H1 (cell line): ENCODE measurements at regions not wholly inside any gene's neighbourhood (a gene's known extent, or its start where the extent isn't known, plus 50 kb on each side); places are given as distances from the start of the nearest gene placed in this dataset.

Source experiments
- CTCF ChIA-PET: fragments of 300-600 bp; sonication (Branson Sonifier 250); formaldehyde crosslinking; loops from one replicate; lab custom pipeline; 2021; ENCODE audit not compliant: partially characterized antibody; lab: Charles Lee
- POLR2A ChIA-PET: fragments of 300-600 bp; sonication (Branson Sonifier 250); formaldehyde crosslinking; loops from one replicate; lab custom pipeline; 2021; ENCODE audit warnings: inconsistent platforms; ENCODE audit not compliant: partially characterized antibody; lab: Charles Lee
- DNase-seq, 2 experiments: peaks; one replicate each; pipeline versions ENCODE4 v3.0.0 to v3.0.0-alpha.2; 2010 to 2022; ENCODE audit warnings: low spot score in 2 of 2, low read depth in 1 of 2, mixed read lengths in 1 of 2
- FAIRE-seq: peaks from 2 replicates; lab custom pipeline; 2011; peaks lifted over from hg19 to GRCh38; lab: Jason Lieb, UNC
- H2AFZ ChIP-seq: 2 replicates; pipeline ENCODE4 v1.8.1; 2012; ENCODE audit warnings: low read length, inconsistent platforms
- H2AK5ac ChIP-seq: 2 replicates; pipeline ENCODE4 v1.6.1; 2013; ENCODE audit warnings: low read depth, low read length
- H2BK120ac ChIP-seq: replicated peaks from 2 replicates; pipeline ENCODE3; 2013; ENCODE audit warnings: low read depth, low read length, inconsistent platforms
- H2BK12ac ChIP-seq: 2 replicates; pipeline ENCODE4 v1.6.1; 2013; ENCODE audit warnings: low read depth, low read length
- H2BK15ac ChIP-seq: 2 replicates; pipeline ENCODE4 v1.6.1; 2013; ENCODE audit warnings: low read length
- H2BK20ac ChIP-seq: 2 replicates; pipeline ENCODE4 v1.6.1; 2013; ENCODE audit warnings: low read length
- H2BK5ac ChIP-seq: 2 replicates; pipeline ENCODE4 v1.6.1; 2013; ENCODE audit warnings: low read depth, low read length
- H3K14ac ChIP-seq: 2 replicates; pipeline ENCODE4 v1.6.1; 2013; ENCODE audit warnings: inconsistent platforms; ENCODE audit not compliant: insufficient read length
- H3K18ac ChIP-seq: 2 replicates; pipeline ENCODE4 v1.6.1; 2013; ENCODE audit warnings: low read length; ENCODE audit errors: extremely low read depth
- H3K23ac ChIP-seq: 2 replicates; pipeline ENCODE4 v1.6.1; 2013; ENCODE audit warnings: inconsistent platforms; ENCODE audit not compliant: insufficient read length
- H3K23me2 ChIP-seq: 2 replicates; pipeline ENCODE4 v1.6.1; 2013; ENCODE audit warnings: low read depth, low read length
- H3K27ac ChIP-seq: 2 replicates; pipeline ENCODE4 v1.6.1; 2011; ENCODE audit warnings: low read depth, low read length, inconsistent platforms
- H3K27me3 ChIP-seq, 4 experiments: replicated peaks in 1 of 4; 1 replicate in 1 of 4; 2 replicates in 3 of 4; pipeline versions ENCODE4 v1.6.1 to v1.8.1; 2011 to 2013; ENCODE audit warnings: low read length in 3 of 4, mild to moderate bottlenecking in 3 of 4, inconsistent platforms in 2 of 4, mixed read lengths in 2 of 4, moderate library complexity in 1 of 4; ENCODE audit not compliant: control insufficient read depth in 3 of 4, insufficient read depth in 3 of 4; ENCODE audit errors: extremely low read depth in 1 of 4
- H3K36me3 ChIP-seq, 4 experiments: 2 replicates each; pipeline versions ENCODE4 v1.6.1 to v1.8.1; 2011 to 2013; ENCODE audit warnings: mild to moderate bottlenecking in 4 of 4, low read length in 3 of 4, moderate library complexity in 2 of 4, control low read depth in 1 of 4, inconsistent platforms in 1 of 4; ENCODE audit not compliant: insufficient read depth in 4 of 4, control insufficient read depth in 2 of 4
- H3K4ac ChIP-seq: replicated peaks from 2 replicates; pipeline ENCODE3; 2013; ENCODE audit warnings: low read length, low read depth, mixed read lengths, inconsistent platforms; ENCODE audit not compliant: insufficient read length
- H3K4me1 ChIP-seq, 4 experiments: replicated peaks in 1 of 4; 1 replicate in 1 of 4; 2 replicates in 3 of 4; pipeline versions ENCODE4 v1.6.1 to v1.8.1; 2011 to 2013; ENCODE audit warnings: low read length in 3 of 4, inconsistent platforms in 2 of 4, mixed read lengths in 1 of 4; ENCODE audit not compliant: insufficient read depth in 4 of 4, control insufficient read depth in 3 of 4
- H3K4me2 ChIP-seq, 2 experiments: 2 replicates each; pipeline versions ENCODE4 v1.6.1 to v1.8.1; 2011 to 2013; ENCODE audit warnings: low read depth in 2 of 2, low read length in 2 of 2, control low read depth in 1 of 2, inconsistent platforms in 1 of 2, mild to moderate bottlenecking in 1 of 2; ENCODE audit not compliant: insufficient read depth in 1 of 2
- H3K4me3 ChIP-seq, 4 experiments: fragments of 200-600, 300-600 bp in 1 of 4; sonication (generic), shearing (Covaris generic), sonication (Bioruptor Twin) in 1 of 4; 2 replicates each; pipeline versions ENCODE4 v1.5.1 to v1.8.1; 2011 to 2016; ENCODE audit warnings: low read length in 4 of 4, low read depth in 3 of 4, control low read depth in 2 of 4, inconsistent platforms in 2 of 4, mild to moderate bottlenecking in 2 of 4, mixed read lengths in 1 of 4, moderate library complexity in 1 of 4; ENCODE audit not compliant: insufficient read depth in 2 of 4; ENCODE audit errors: extremely low read depth in 1 of 4
- H3K56ac ChIP-seq: replicated peaks from 2 replicates; pipeline ENCODE3; 2013; ENCODE audit warnings: low read depth, mild to moderate bottlenecking, mixed read lengths, low read length, inconsistent platforms; ENCODE audit not compliant: insufficient read length
- H3K79me1 ChIP-seq: 2 replicates; pipeline ENCODE4 v1.6.1; 2013; ENCODE audit warnings: low read depth, low read length, control low read depth
- H3K79me2 ChIP-seq, 2 experiments: 2 replicates each; pipeline versions ENCODE4 v1.6.1 to v1.8.1; 2012 to 2013; ENCODE audit warnings: low read length in 2 of 2, mild to moderate bottlenecking in 2 of 2, inconsistent platforms in 1 of 2; ENCODE audit not compliant: insufficient read depth in 2 of 2, control insufficient read depth in 1 of 2
- H3K9ac ChIP-seq, 4 experiments: replicated peaks in 1 of 4; 1 replicate in 1 of 4; 2 replicates in 3 of 4; pipeline versions ENCODE4 v1.6.1 to v1.8.1; 2011 to 2013; ENCODE audit warnings: low read depth in 3 of 4, low read length in 3 of 4, control low read depth in 2 of 4, mild to moderate bottlenecking in 2 of 4, moderate library complexity in 2 of 4, inconsistent platforms in 1 of 4; ENCODE audit errors: extremely low read depth in 1 of 4
- H3K9me3 ChIP-seq, 2 experiments: 2 replicates each; pipeline versions ENCODE4 v1.6.1 to v1.8.1; 2012 to 2013; ENCODE audit warnings: mild to moderate bottlenecking in 2 of 2, moderate library complexity in 2 of 2, control low read depth in 1 of 2, inconsistent platforms in 1 of 2, low read depth in 1 of 2, low read length in 1 of 2, mixed read lengths in 1 of 2; ENCODE audit not compliant: insufficient read depth in 2 of 2
- H4K20me1 ChIP-seq, 2 experiments: replicated peaks in 1 of 2; 2 replicates each; pipeline versions ENCODE3 to v1.8.1; 2011 to 2013; ENCODE audit warnings: inconsistent platforms in 2 of 2, low read length in 2 of 2, mild to moderate bottlenecking in 1 of 2; ENCODE audit not compliant: insufficient read depth in 2 of 2, control insufficient read depth in 1 of 2
- H4K5ac ChIP-seq: 2 replicates; pipeline ENCODE4 v1.6.1; 2013; ENCODE audit warnings: low read length, low read depth, mixed read lengths, inconsistent platforms; ENCODE audit not compliant: insufficient read length
- H4K8ac ChIP-seq: 2 replicates; pipeline ENCODE4 v1.8.0; 2013; ENCODE audit warnings: mild to moderate bottlenecking, moderate library complexity, low read length, inconsistent platforms; ENCODE audit not compliant: insufficient read depth; ENCODE audit errors: extremely low read depth
- H4K91ac ChIP-seq: replicated peaks from 2 replicates; pipeline ENCODE3; 2013; ENCODE audit warnings: low read length, mixed read lengths, inconsistent platforms; ENCODE audit not compliant: insufficient read length
- BCL11A ChIP-seq, 2 experiments: IDR thresholded peaks; one replicate each; pipeline ENCODE4 v1.6.1; 2011; ENCODE audit warnings: low read depth in 2 of 2, low read length in 2 of 2, mild to moderate bottlenecking in 2 of 2
- EGR1 ChIP-seq: IDR thresholded peaks from 2 replicates; pipeline ENCODE4 v1.6.1; 2011; ENCODE audit warnings: low read depth, low read length, borderline replicate concordance
- HDAC6 ChIP-seq: IDR thresholded peaks from one replicate; pipeline ENCODE4 v1.7.1; 2012; ENCODE audit warnings: low read depth, mild to moderate bottlenecking, inconsistent platforms, low read length, moderate library complexity
- KDM1A ChIP-seq: fragments of 200-600, 300-600 bp; sonication (generic); IDR thresholded peaks from 2 replicates; pipeline ENCODE4 v1.7.1; 2016; ENCODE audit warnings: mild to moderate bottlenecking, low read length, borderline replicate concordance
- SAP30 ChIP-seq: fragments of 300-600 bp; sonication (generic); IDR thresholded peaks from 2 replicates; pipeline ENCODE4 v1.7.1; 2012; ENCODE audit warnings: low read length, moderate library complexity, mild to moderate bottlenecking, inconsistent platforms; ENCODE audit not compliant: insufficient read depth, insufficient replicate concordance
- SIRT6 ChIP-seq: IDR thresholded peaks from one replicate; pipeline ENCODE4 v1.7.1; 2012; ENCODE audit warnings: low read length, inconsistent platforms
- SRF ChIP-seq: IDR thresholded peaks from 2 replicates; pipeline ENCODE4 v1.6.1; 2011; ENCODE audit warnings: mild to moderate bottlenecking, low read depth, low read length, moderate library complexity
- TAF7 ChIP-seq: optimal IDR thresholded peaks from 2 replicates; pipeline ENCODE3; 2011; ENCODE audit warnings: low read depth, mild to moderate bottlenecking, inconsistent platforms, low read length, moderate library complexity, borderline replicate concordance
- TBP ChIP-seq: IDR thresholded peaks from 2 replicates; pipeline ENCODE4 v1.6.1; 2011; ENCODE audit warnings: low read depth, low read length, improper control_type of control experiment
- WGBS, 2 experiments: shearing (Covaris generic) in 1 of 2; methylation state at CpG; one replicate each; pipeline versions ENCODE4 v1.1.6 to v1.1.7; 2013 to 2015; ENCODE audit warnings: low lambda C conversion rate in 2 of 2, mixed read lengths in 2 of 2, inconsistent platforms in 1 of 2, low coverage in 1 of 2, missing lambda C conversion rate in 1 of 2; ENCODE audit not compliant: insufficient replicate concordance in 2 of 2, insufficient coverage in 1 of 2, insufficient read length in 1 of 2; ENCODE audit errors: extremely low coverage in 1 of 2, missing lambda C conversion rate in 1 of 2; 5-methylcytosine and 5-hydroxymethylcytosine counted together

GRCh38 chr2:220646424-220646823, 925.7 kb downstream of the EPHA4 start:
- H3K14ac ChIP-seq, result no peak overlapping the region
- TF ChIP-seq SRF (no peak), TAF7 (no peak), BCL11A (IDR thresholded peaks at IDR 0.05; ENCODE audit: low read depth in 2 of 2, low read length in 2 of 2) (no peak), SAP30 (no peak), HDAC6 (no peak), TBP (no peak), EGR1 (no peak), SIRT6 (no peak), KDM1A (no peak)
- TF ChIP-seq, all 59 proteins: peak for 0
- DNase-seq (no peak), FAIRE-seq (no peak)
- H3K27ac ChIP-seq, result no peak overlapping the region
- H2BK120ac ChIP-seq, result no peak overlapping the region
- no peak overlapping the region for H4K91ac ChIP-seq
- no peak overlapping the region for H3K18ac ChIP-seq
- no peak overlapping the region for H3K9ac ChIP-seq
- no peak overlapping the region for H2AFZ ChIP-seq
- no peak overlapping the region for H3K4me2 ChIP-seq
- H2BK12ac ChIP-seq, result no peak overlapping the region
- H4K20me1 ChIP-seq, result no peaks in the 10 kb centered on the region
- H2BK20ac ChIP-seq, result no peak overlapping the region
- ChIA-PET CTCF (no interaction called here), POLR2A (no interaction called here)
- H4K5ac ChIP-seq, result no peak overlapping the region
- H3K56ac ChIP-seq, result no peak overlapping the region
- no peaks in the 10 kb centered on the region for H3K79me2 ChIP-seq
- no peaks in the 10 kb centered on the region for H3K79me1 ChIP-seq
- WGBS, 2 experiments, result 80% methylated on average over 3 of the region's 3 CpGs; no CpG with 5 or more reads in 1 of the 2 experiments
- H3K23me2 ChIP-seq, result no peaks in the 10 kb centered on the region
- H2BK15ac ChIP-seq, result no peak overlapping the region
- H3K4me1 ChIP-seq, result no peaks in the 10 kb centered on the region; a peak in 1 of 7 replicates
- H3K4me3 ChIP-seq, result no peak overlapping the region
- H3K4ac ChIP-seq, result no peak overlapping the region
- H4K8ac ChIP-seq, result no peak overlapping the region
- H3K27me3 ChIP-seq, result no peaks in the 10 kb centered on the region
- no peak overlapping the region for H2AK5ac ChIP-seq
- no peak overlapping the region for H2BK5ac ChIP-seq
- H3K36me3 ChIP-seq, result no peaks in the 10 kb centered on the region
- H3K23ac ChIP-seq, result no peak overlapping the region
- H3K9me3 ChIP-seq, result no peaks in the 10 kb centered on the region
